A549 (cell line): ENCODE measurements at regions not wholly inside any gene's neighbourhood (a gene's known extent, or its start where the extent isn't known, plus 50 kb on each side); places are given as distances from the start of the nearest gene placed in this dataset.

Experiments
- ATAC-seq, 2 experiments: fragments of 200-7000 bp in 1 of 2; fragments of >200 bp in 1 of 2; cut with Nextera tagmentation in 1 of 2; cut with Tn5 transposase in 1 of 2; 3 replicates each; pipeline versions ENCODE4 v1.8.0 to v1.9.1; 2018 to 2020; ENCODE audit warnings: mild to moderate bottlenecking in 1 of 2, moderate library complexity in 1 of 2
- CTCF ChIA-PET: fragments of 300-600 bp; sonication (Branson Sonifier 250); formaldehyde crosslinking; extraction: SDS; loops from one replicate; lab custom pipeline; 2021; ENCODE audit warnings: antibody characterized with exemption, inconsistent platforms; lab: Yijun Ruan, JAX
- POLR2A ChIA-PET: fragments of 350-600 bp; formaldehyde crosslinking; extraction: SDS; loops from one replicate; lab custom pipeline; 2021; ENCODE audit warnings: antibody characterized with exemption, inconsistent platforms; lab: Yijun Ruan, JAX
- DNase-seq, 2 experiments: peaks; one replicate each; pipeline versions ENCODE4 v3.0.0 to v3.0.0-alpha.2; 2011 to 2016; ENCODE audit warnings: low read depth in 1 of 2, low spot score in 1 of 2
- FAIRE-seq: peaks from 2 replicates; lab custom pipeline; 2011; peaks lifted over from hg19 to GRCh38; lab: Jason Lieb, UNC
- H3K27ac ChIP-seq, 2 experiments: fragments of >200 bp; sonication (Bioruptor Twin); formaldehyde crosslinking; 3 replicates each; pipeline ENCODE4 v1.5.1; 2016 to 2017
- H3K4me1 ChIP-seq: fragments of >200 bp; sonication (Bioruptor Twin); formaldehyde crosslinking; 3 replicates; pipeline ENCODE4 v1.6.1; 2016
- H3K4me2 ChIP-seq: fragments of >200 bp; sonication (Bioruptor Twin); formaldehyde crosslinking; 3 replicates; pipeline ENCODE4 v1.6.1; 2016
- H3K4me3 ChIP-seq: fragments of >200 bp; sonication (Bioruptor Twin); formaldehyde crosslinking; 3 replicates; pipeline ENCODE4 v1.5.1; 2016
- H3K9me3 ChIP-seq: fragments of >200 bp; sonication (Bioruptor Twin); formaldehyde crosslinking; 3 replicates; pipeline ENCODE4 v1.6.1; 2016
- BHLHE40 ChIP-seq: IDR thresholded peaks from 2 replicates; pipeline ENCODE4 v1.6.1; 2012; ENCODE audit warnings: low read depth, low read length, inconsistent platforms
- CBX2 ChIP-seq: fragments of 200-600 bp; sonication (generic); IDR thresholded peaks from 2 replicates; pipeline ENCODE4 v1.6.1; 2016; ENCODE audit warnings: low read depth, mild to moderate bottlenecking, borderline replicate concordance
- CEBPB ChIP-seq, 2 experiments: fragments of >200 bp in 1 of 2; sonication (Bioruptor Twin) in 1 of 2; formaldehyde crosslinking in 1 of 2; IDR thresholded peaks; 2 replicates each; pipeline ENCODE4 v1.6.1; 2012 to 2016
- CHD4 ChIP-seq: fragments of 200-600 bp; sonication (generic); IDR thresholded peaks from 2 replicates; pipeline ENCODE4 v1.6.1; 2016; ENCODE audit warnings: antibody characterized with exemption, mild to moderate bottlenecking, borderline replicate concordance
- EP300 ChIP-seq, 2 experiments: fragments of >200 bp; sonication (Bioruptor Twin); formaldehyde crosslinking; IDR thresholded peaks; 2 replicates in 1 of 2; 3 replicates in 1 of 2; pipeline ENCODE4 v1.6.1; 2016 to 2017
- FOSL2 ChIP-seq, 2 experiments: fragments of 450-650 bp in 1 of 2; fragments of >200 bp in 1 of 2; sonication (Bioruptor Twin) in 1 of 2; formaldehyde crosslinking; IDR thresholded peaks; 2 replicates each; pipeline versions ENCODE4 v1.5.0 to v1.6.1; 2016 to 2020; ENCODE audit warnings: mild to moderate bottlenecking in 1 of 2, moderate library complexity in 1 of 2
- FOXS1 ChIP-seq: fragments of 250-450 bp; sonication (Bioruptor Pico); IDR thresholded peaks from 2 replicates; pipeline ENCODE4 v1.5.0; 2020; ENCODE audit warnings: mild to moderate bottlenecking, moderate library complexity
- HOXB13 ChIP-seq: fragments of 250-450 bp; sonication (Bioruptor Pico); IDR thresholded peaks from 2 replicates; pipeline ENCODE4 v1.5.0; 2020; ENCODE audit warnings: low read depth, mild to moderate bottlenecking, moderate library complexity
- KDM1A ChIP-seq: fragments of 200-600 bp; sonication (generic); IDR thresholded peaks from 2 replicates; pipeline ENCODE4 v1.6.1; 2016; ENCODE audit warnings: low read depth, mild to moderate bottlenecking
- MAFK ChIP-seq: fragments of 450-650 bp; IDR thresholded peaks from 2 replicates; pipeline ENCODE4 v1.6.1; 2014; ENCODE audit not compliant: partially characterized antibody
- MAZ ChIP-seq: fragments of 150-350 bp; IDR thresholded peaks from 2 replicates; pipeline ENCODE4 v1.6.1; 2014; ENCODE audit warnings: antibody characterized with exemption, low read depth, low read length, borderline replicate concordance
- MYC ChIP-seq: IDR thresholded peaks from 2 replicates; pipeline ENCODE4 v1.6.1; 2012; ENCODE audit warnings: mild to moderate bottlenecking, inconsistent platforms, low read length, improper control_type of control experiment, borderline replicate concordance
- NR3C1 ChIP-seq: fragments of >200 bp; sonication (Bioruptor Twin); formaldehyde crosslinking; IDR thresholded peaks from 3 replicates; pipeline ENCODE4 v1.6.1; 2017
- RAD21 ChIP-seq, 2 experiments: fragments of >200 bp in 1 of 2; sonication (Bioruptor Twin) in 1 of 2; formaldehyde crosslinking in 1 of 2; IDR thresholded peaks in 1 of 2; conservative IDR thresholded peaks in 1 of 2; 2 replicates in 1 of 2; 3 replicates in 1 of 2; pipeline ENCODE4 v1.6.1; 2012 to 2018; ENCODE audit warnings: inconsistent platforms in 1 of 2
- RNF2 ChIP-seq: fragments of 200-600 bp; sonication (generic); IDR thresholded peaks from 2 replicates; pipeline ENCODE4 v1.6.1; 2016; ENCODE audit warnings: low read depth, mild to moderate bottlenecking, antibody characterized with exemption, moderate library complexity, borderline replicate concordance
- SMC3 ChIP-seq: fragments of >200 bp; sonication (Bioruptor Twin); formaldehyde crosslinking; IDR thresholded peaks from 3 replicates; pipeline ENCODE4 v1.6.1; 2018; ENCODE audit warnings: inconsistent platforms
- TFCP2L1 ChIP-seq: fragments of 250-450 bp; sonication (Bioruptor Pico); IDR thresholded peaks from 2 replicates; pipeline ENCODE4 v1.5.0; 2021; ENCODE audit warnings: mild to moderate bottlenecking
- TP53 ChIP-seq: fragments of 250-450 bp; sonication (Bioruptor Pico); IDR thresholded peaks from 2 replicates; pipeline ENCODE4 v1.5.0; 2021; ENCODE audit warnings: mild to moderate bottlenecking, moderate library complexity
- ZNF302 ChIP-seq: fragments of 250-450 bp; sonication (Bioruptor Pico); IDR thresholded peaks from 2 replicates; pipeline ENCODE4 v1.9.0; 2021; ENCODE audit warnings: inconsistent platforms, mild to moderate bottlenecking, moderate library complexity
- ZSCAN20 ChIP-seq: fragments of 250-450 bp; sonication (Bioruptor Pico); IDR thresholded peaks from 2 replicates; pipeline ENCODE4 v1.8.0; 2022; ENCODE audit warnings: mild to moderate bottlenecking, moderate library complexity
- WGBS: methylation state at CpG from one replicate; pipeline ENCODE4 v1.1.6; 2017; ENCODE audit errors: missing lambda C conversion rate; 5-methylcytosine and 5-hydroxymethylcytosine counted together
- TF ChIP-seq, protein P1 (sequence below): fragments of 450-650 bp; IDR thresholded peaks from 2 replicates; pipeline ENCODE4 v1.6.1; 2014; ENCODE audit warnings: antibody characterized with exemption
- TF ChIP-seq, protein P2 (sequence below): IDR thresholded peaks from 2 replicates; pipeline ENCODE4 v1.6.1; 2012
- TF ChIP-seq, protein P3 (sequence below): fragments of >200 bp; sonication (Bioruptor Twin); formaldehyde crosslinking; IDR thresholded peaks from 2 replicates; pipeline ENCODE4 v1.6.1; 2016
- TF ChIP-seq, protein P4 (sequence below): fragments of 150-350 bp; IDR thresholded peaks from 2 replicates; pipeline ENCODE4 v1.6.1; 2014; ENCODE audit warnings: low read depth, mild to moderate bottlenecking, low read length
- TF ChIP-seq, protein P5 (sequence below): fragments of >200 bp; sonication (Bioruptor Twin); formaldehyde crosslinking; IDR thresholded peaks from 3 replicates; pipeline ENCODE4 v1.6.1; 2016
- TF ChIP-seq, protein P6 (sequence below): fragments of 250-450 bp; sonication (Bioruptor Pico); IDR thresholded peaks from 2 replicates; pipeline ENCODE4 v1.5.0; 2021; ENCODE audit warnings: mild to moderate bottlenecking, moderate library complexity, borderline replicate concordance

DNA sequence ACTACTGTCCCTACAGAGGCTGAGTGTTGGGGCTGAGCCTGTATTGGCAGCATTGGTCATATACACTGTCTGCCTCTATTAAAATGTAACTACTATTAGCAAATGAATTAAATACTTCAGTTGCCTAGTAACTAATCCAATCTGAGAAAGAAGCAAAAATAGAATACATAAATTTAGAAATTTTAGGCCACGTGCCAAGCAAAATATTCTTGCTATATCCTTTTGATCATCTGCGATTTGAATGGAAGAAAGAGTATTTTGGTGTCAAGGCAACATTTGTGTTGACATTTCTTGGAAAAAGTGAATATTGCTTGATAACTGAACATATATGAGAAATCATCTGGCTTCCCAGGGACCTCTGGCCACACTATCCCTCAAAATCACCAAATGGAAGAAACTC is 148.2 kb upstream of the TOPAZ1 start:
- H3K4me3 ChIP-seq = no peak overlapping the region
- 89% methylated on average over 2 of the region's 2 CpGs for WGBS
- FAIRE-seq = no peak
- no peaks in the 10 kb centered on the region for H3K9me3 ChIP-seq
- no peak overlapping the region for H3K27ac ChIP-seq
- H3K4me2 ChIP-seq = no peak overlapping the region
- POLR2A ChIA-PET = no interaction called here
- peaks cover 23% of the 10 kb centered on the region for H3K4me1 ChIP-seq
- ATAC-seq = no peak
- DNase-seq = no peak
- TF ChIP-seq, protein P1, sequence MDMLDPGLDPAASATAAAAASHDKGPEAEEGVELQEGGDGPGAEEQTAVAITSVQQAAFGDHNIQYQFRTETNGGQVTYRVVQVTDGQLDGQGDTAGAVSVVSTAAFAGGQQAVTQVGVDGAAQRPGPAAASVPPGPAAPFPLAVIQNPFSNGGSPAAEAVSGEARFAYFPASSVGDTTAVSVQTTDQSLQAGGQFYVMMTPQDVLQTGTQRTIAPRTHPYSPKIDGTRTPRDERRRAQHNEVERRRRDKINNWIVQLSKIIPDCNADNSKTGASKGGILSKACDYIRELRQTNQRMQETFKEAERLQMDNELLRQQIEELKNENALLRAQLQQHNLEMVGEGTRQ = no peak
- TF ChIP-seq, protein P2, sequence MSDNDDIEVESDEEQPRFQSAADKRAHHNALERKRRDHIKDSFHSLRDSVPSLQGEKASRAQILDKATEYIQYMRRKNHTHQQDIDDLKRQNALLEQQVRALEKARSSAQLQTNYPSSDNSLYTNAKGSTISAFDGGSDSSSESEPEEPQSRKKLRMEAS = no peak
- TF ChIP-seq, protein P3, sequence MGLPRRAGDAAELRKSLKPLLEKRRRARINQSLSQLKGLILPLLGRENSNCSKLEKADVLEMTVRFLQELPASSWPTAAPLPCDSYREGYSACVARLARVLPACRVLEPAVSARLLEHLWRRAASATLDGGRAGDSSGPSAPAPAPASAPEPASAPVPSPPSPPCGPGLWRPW = no peak
- TF ChIP-seq CEBPB (IDR thresholded peaks at IDR 0.05) (no peak), SMC3 (no peak), RAD21 (conservative IDR thresholded peaks at IDR 0.05 in 1 of 2, IDR thresholded peaks at IDR 0.05 in 1 of 2) (no peak), ZNF302 (CRISPR knock-in tag) (no peak), FOSL2 (IDR thresholded peaks at IDR 0.05) (no peak), FOSL2 (CRISPR knock-in tag; IDR thresholded peaks at IDR 0.05) (no peak), FOXS1 (CRISPR knock-in tag) (no peak), EP300 (IDR thresholded peaks at IDR 0.05) (no peak), KDM1A (no peak), MAFK (no peak), MYC (no peak), MAZ (no peak), HOXB13 (no peak)
- TF ChIP-seq, all 56 proteins: peak for 0
- CTCF ChIA-PET = no interaction called here

DNA sequence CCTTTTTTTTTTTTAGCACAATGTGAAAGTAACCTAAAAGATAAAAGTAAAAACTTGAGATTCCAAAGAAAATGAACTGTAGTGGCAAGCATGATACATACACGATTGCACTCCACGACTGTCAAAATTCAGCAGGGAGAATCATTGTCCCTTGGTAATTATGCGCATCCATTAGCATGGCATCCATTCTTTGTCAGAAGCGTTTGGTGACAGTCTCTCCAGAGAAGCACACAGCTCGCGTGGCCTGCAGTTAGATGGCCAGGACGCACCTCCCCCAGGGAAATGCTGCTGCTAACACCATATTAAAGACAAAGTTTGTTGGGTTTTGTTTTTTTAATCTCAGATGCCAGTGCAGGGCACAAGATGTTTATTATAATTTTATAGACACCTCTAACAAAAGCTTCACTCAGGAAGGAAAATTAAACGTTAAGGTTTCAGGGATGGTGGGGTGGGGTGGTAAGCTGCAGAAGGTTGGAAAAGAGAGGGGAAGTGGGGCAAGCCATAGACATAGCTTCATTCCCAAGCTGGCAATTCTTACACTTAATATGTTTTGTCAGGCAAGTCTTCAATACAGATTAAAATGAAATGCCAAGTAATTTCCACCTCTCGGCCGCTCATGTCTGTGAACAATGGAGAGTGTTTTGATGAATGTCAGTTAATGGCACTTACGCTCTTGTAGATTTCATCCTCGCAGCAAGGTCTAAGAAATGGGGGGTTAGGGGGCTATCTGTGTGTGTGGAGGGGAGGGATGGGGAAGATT is 142.8 kb upstream of the TOPAZ1 start:
- FAIRE-seq = no peak
- WGBS = 89% methylated on average over 12 of the region's 12 CpGs
- CTCF ChIA-PET = interaction anchor here (0.6 kb wide), 1 partner anchor 217 kb away, joined by 3 read pairs; no protein-coding TSS in a partner anchor
- Histone ChIP-seq H3K4me1 (peaks cover 13% of the 10 kb centered on the region; the same call in 2 of the 3 replicates), H3K9me3 (no peaks in the 10 kb centered on the region), H3K27ac (no peak overlapping the region), H3K4me2 (no peak overlapping the region), H3K4me3 (no peak overlapping the region)
- TF ChIP-seq NR3C1 (no peak), ZSCAN20 (CRISPR knock-in tag) (no peak)
- no peak for DNase-seq
- POLR2A ChIA-PET = no interaction called here
- ATAC-seq = no peak

DNA sequence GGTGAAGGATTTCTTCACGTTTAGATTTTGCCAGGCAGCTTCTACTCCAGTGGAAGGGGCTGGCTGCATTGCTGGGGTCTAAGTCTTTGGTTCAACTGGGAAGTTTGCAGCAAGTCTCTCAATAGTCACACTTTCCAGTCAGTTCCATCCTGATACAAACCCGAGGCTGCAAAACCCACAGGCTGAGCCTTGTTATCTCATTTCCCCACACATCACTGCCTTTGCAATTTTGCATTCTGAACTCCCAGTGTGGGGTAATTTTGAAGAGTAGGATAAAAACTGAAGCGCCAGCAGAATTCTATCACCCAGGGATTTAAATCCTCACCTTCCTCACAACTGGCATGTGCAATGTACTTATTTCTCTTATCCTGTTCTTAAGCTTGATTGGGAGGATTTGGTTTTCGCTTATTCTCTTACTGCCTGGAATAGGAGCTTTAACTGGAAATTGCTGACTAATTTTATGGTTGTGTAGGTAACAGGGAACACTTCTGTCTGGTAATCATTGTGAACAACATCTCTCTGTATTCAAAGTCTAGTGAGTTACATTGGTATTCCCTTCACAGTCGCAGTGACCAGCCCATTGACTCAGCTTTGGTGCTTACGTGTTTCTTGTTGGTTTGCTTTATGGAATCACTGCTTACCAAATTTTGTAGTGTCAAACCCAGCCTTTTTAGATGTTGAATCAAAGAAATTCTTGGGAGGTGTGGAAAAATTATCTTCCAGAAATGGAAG is 142.0 kb upstream of the TOPAZ1 start:
- Histone ChIP-seq H3K27ac (no peak overlapping the region), H3K4me2 (no peak overlapping the region), H3K4me1 (peaks cover 22% of the 10 kb centered on the region), H3K9me3 (no peaks in the 10 kb centered on the region), H3K4me3 (no peak overlapping the region)
- ChIA-PET POLR2A (no interaction called here), CTCF (no interaction called here)
- no peak for ATAC-seq
- WGBS = 76% methylated on average over 6 of the region's 6 CpGs
- no peak for FAIRE-seq
- TF ChIP-seq CBX2 (no peak), ZNF302 (CRISPR knock-in tag) (no peak), MAFK (no peak), MAZ (no peak), ZSCAN20 (CRISPR knock-in tag) (no peak), BHLHE40 (no peak), SMC3 (no peak), TP53 (CRISPR knock-in tag) (no peak), CHD4 (no peak), KDM1A (no peak), RNF2 (no peak), RAD21 (conservative IDR thresholded peaks at IDR 0.05 in 1 of 2, IDR thresholded peaks at IDR 0.05 in 1 of 2) (no peak), TFCP2L1 (CRISPR knock-in tag) (no peak)
- TF ChIP-seq, protein P4, sequence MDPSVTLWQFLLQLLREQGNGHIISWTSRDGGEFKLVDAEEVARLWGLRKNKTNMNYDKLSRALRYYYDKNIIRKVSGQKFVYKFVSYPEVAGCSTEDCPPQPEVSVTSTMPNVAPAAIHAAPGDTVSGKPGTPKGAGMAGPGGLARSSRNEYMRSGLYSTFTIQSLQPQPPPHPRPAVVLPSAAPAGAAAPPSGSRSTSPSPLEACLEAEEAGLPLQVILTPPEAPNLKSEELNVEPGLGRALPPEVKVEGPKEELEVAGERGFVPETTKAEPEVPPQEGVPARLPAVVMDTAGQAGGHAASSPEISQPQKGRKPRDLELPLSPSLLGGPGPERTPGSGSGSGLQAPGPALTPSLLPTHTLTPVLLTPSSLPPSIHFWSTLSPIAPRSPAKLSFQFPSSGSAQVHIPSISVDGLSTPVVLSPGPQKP = no peak
- TF ChIP-seq, protein P5, sequence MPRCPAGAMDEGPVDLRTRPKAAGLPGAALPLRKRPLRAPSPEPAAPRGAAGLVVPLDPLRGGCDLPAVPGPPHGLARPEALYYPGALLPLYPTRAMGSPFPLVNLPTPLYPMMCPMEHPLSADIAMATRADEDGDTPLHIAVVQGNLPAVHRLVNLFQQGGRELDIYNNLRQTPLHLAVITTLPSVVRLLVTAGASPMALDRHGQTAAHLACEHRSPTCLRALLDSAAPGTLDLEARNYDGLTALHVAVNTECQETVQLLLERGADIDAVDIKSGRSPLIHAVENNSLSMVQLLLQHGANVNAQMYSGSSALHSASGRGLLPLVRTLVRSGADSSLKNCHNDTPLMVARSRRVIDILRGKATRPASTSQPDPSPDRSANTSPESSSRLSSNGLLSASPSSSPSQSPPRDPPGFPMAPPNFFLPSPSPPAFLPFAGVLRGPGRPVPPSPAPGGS = no peak
- TF ChIP-seq, protein P6, sequence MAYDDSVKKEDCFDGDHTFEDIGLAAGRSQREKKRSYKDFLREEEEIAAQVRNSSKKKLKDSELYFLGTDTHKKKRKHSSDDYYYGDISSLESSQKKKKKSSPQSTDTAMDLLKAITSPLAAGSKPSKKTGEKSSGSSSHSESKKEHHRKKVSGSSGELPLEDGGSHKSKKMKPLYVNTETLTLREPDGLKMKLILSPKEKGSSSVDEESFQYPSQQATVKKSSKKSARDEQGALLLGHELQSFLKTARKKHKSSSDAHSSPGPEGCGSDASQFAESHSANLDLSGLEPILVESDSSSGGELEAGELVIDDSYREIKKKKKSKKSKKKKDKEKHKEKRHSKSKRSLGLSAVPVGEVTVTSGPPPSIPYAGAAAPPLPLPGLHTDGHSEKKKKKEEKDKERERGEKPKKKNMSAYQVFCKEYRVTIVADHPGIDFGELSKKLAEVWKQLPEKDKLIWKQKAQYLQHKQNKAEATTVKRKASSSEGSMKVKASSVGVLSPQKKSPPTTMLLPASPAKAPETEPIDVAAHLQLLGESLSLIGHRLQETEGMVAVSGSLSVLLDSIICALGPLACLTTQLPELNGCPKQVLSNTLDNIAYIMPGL (CRISPR knock-in tag) = no peak
- no peak for DNase-seq
